GM21723 (cell line): ENCODE measurements at regions not wholly inside any gene's neighbourhood (a gene's known extent, or its start where the extent isn't known, plus 50 kb on each side); places are given as distances from the start of the nearest gene placed in this dataset.

ENCODE experiments used
- ATAC-seq: cut with Tn5 transposase; IDR thresholded peaks from one replicate; pipeline ENCODE4 v1.9.1; 2021; ENCODE audit warnings: mild to moderate bottlenecking, moderate library complexity; ENCODE audit not compliant: unreplicated experiment

DNA sequence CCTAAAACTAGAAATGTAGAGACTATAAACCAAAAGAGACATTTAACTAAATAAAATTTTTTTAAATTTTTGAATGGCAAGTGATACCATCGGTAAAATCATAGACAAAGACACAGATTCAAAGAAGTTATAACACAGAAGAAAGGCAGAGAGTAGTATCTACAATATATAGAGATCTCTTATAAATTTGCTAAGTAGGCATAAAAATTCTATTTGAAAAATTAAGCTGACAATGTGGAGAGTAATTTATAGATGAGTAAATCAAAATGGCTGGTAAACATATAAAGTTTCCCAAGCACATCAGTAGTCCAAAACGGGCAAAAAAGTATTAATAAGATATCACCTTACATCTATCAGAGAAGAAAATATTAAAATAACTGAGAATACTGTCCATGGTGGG, 1061.0 kb downstream of the ADGRL2 start:
- no peak for ATAC-seq

DNA sequence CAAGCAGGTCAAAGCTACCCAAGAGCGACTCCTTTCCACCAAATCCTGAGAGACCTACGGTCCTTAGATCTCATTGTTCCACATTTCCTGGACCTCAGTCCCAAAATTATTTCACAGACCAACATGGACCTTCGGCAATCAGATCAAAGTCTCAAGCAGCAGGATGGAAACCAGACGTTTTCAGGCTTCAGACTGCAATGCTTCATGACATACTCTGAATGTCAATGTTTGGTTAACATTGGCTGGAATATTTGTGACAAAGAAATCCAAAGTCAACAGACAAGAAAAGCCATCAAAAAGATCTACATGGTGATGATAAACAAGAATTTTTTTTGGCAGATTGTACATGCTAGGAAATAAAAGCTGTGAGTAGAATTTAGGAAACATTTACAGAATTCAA, 1057.3 kb downstream of the ADGRL2 start:
- ATAC-seq = no peak

DNA sequence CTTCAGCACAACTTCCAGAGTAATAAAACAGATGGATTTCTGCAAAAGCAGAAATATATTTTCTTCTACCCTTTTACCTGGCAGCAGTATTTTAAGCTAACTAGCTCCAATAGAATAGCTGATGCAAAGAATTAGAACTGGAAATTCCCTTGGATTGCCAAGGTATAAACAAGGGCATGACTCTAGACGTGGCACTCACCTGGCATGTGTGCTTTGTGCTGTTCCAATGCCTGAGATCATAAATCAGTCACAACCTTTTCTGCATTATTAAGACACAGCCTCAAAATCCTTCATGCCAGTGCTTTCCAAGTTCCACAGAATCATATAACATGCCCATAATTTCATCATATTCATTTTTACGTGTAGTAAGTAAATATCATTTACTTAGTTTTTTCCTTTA, 1048.7 kb downstream of the ADGRL2 start:
- no peak for ATAC-seq

DNA sequence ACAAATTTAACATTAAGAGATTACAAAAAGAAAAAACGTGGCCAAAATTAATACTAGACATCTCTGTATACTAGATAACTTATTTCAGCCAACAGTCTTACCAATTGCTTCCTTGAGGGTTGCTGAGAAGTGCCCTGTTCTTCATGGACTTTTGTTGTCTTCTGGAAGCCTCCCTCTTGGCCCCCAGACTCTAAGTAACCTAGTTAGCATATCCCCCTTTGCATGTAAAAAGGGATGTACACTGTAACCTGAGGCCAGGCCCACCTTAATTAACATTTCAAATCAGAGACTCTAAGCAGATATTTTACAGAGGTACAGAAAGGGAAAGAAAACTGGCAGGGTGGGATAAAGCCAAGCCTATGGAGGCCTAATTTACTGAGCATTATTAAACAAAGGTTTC, 1047.3 kb downstream of the ADGRL2 start:
- no peak for ATAC-seq

DNA sequence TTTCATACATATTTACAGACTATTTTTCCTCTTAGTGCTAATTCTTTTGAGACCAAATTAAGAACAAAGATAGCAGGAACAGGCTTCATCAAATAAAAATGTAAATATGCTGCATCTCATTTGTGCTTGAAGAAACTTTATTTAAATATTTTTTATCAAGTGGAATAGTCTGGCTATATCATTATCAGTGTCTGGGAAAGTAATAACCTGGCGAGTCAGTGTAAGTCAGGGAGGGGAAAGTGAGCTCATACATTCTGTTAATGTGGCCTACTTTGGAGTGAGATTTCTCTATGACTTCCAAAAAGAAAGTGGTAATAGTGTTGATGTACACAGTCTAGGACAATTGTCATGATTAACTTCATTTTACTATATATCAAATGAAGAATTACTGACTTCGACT, 1045.1 kb downstream of the ADGRL2 start:
- no peak for ATAC-seq

DNA sequence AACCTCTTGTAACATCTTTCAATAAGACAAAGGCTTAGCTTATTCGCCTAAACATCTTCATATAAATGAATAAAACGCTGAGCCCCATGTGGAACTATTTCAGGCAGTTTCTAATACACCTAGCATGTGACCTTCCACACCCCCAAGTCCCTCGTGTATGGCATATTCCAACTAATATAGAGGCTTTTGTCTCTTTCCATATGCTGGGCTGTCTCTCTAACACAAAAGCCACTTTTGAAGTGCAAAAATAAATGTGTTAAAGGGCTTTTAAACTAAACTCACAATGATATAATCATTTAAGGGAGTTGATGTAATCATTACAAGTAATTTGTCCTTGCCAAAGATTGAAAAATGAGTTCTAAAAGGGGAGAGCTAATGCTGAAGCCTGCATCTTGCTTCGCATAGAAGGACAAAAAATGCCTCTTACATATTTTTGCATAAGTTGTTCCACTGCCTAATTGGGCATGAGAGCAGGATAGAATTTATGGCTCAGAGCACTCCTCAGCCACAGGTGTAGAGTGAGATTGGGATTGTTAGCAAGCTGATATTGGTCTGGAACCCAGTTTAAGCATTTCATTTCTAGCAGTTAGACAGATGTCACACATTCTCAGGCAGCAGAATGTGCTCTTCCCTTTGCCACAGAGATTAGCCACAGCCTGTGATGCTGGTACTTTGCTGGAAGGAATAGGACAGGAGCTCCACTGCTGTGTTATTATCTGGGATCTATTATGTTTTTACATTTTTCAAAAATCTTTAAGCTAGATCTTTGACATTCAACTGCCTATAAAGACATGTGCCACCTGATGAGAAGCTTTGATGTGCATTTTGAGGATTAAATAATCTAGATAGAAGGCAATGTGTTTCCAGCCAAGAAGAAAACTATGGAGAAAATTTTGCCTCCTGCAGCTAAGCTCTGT, 1044.4 kb downstream of the ADGRL2 start:
- no peak for ATAC-seq

DNA sequence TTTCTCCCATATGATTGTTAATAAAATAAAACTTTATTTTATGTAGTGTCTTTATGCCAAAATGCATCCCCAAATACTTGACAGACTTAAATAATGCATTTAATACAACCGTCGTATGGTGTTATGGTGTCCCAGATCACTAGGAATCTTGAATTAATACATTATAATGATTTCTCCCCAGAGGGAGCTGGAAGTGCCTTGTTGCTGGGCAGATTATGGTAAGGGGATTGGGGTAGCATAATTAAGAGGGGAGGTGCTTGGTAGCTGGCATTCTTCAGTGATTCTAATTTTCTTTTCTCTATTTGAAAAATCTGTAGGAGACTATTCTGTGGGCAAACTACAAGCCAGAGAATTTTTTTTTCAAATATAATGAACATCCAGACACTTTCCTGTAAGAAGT, 1043.7 kb downstream of the ADGRL2 start:
- ATAC-seq = no peak

DNA sequence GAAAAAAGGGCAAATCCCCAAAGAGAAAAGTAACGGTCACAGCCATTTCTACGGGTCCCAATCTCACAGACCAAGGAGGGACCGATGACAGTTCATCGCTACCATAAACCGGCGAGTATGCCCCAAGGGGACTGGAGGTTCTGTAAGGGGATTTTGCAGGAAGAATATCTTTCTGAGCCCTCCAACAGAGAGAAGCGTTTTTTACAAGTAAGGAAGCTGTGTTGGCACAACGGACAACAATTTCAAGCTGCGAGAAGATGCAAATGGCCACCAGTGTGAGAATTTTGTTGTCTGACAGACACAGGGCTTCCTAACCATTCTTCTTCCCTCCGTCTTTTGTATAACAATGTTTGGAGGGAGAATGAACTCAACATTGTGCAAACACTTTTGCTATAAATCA, 1043.1 kb downstream of the ADGRL2 start:
- no peak for ATAC-seq

DNA sequence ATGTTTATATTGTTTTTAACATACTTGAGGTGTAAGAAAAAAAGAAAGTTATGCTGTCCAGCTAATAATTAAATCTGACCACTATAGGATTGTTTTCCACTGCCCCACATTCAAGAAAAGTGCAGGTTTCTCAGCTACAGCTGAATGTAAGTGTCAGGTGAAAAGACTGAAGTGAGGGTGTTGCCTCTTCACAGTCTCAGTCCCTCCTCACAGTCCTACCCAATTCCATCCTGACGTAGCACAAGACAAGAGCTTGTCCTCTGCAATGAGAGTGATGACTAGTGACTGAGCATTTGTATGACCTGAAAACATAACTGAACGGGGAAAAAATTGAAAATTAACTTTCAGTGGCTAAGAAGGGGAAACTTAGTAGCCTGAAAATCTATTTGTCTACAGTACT, 1039.5 kb downstream of the ADGRL2 start:
- no peak for ATAC-seq

DNA sequence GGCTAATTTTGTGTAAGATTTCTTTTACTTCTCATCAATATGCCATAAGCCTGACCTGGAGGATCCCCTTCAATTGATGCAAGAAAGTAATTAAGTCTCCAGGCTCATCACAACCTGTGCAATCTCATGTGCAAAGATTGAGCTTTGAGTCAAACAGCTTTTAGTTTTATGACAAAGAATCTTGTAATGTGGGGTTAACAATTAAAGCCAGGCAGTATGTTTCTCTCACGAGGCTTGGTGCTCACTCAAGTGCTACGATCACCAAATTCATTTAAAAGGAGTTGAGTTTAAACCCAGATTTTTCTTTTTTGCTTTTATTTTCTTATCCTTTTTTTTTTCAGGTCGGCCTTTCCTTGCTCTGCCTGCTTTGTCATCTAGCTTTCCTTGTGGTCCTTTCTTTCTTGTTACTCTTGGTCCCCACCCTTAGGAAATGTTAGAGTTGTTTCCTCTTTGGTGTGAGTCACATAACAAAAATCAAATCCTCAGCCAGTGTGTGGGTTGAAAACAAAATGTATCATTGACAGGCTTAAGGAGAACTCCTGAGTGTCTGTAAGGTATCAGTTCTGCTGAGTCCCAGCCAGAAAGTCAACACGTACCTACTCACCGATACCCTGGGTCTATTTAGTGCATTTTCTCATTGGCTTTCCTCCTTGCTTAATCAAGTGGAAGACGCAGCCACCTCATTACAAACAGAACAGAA, 1037.2 kb downstream of the ADGRL2 start:
- no peak for ATAC-seq

DNA sequence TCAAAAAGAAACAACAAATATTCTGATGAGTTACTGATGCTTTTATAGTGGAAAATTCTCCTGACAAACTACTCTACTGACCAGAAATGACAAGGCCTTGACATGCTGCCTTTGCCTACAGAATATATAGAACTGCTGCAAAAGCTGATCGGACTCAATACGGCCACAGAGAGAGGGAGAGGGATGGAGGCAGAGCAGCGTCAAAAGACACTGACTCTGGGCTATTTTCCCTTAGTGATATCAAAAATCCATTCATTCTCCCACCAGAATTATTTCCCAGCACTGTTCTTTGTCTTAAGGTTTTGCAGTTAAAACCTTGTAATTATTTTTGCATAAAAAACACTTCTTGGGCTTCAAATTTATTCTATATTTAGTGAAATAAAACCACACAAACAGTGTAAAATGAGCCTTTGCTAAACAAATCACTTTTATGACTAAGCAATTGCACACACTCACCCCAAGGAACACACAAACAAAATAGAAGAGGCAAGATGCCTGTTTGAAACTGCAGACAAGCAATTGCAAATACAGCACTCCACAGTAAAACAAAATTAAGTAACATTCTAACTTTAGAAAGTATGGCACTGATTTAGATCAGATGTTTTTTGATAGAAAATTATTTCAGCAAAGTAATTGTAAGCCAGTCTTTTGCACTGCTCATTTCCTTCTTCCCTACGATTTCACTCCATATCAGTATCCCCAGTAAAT, 1036.4 kb downstream of the ADGRL2 start:
- no peak for ATAC-seq

DNA sequence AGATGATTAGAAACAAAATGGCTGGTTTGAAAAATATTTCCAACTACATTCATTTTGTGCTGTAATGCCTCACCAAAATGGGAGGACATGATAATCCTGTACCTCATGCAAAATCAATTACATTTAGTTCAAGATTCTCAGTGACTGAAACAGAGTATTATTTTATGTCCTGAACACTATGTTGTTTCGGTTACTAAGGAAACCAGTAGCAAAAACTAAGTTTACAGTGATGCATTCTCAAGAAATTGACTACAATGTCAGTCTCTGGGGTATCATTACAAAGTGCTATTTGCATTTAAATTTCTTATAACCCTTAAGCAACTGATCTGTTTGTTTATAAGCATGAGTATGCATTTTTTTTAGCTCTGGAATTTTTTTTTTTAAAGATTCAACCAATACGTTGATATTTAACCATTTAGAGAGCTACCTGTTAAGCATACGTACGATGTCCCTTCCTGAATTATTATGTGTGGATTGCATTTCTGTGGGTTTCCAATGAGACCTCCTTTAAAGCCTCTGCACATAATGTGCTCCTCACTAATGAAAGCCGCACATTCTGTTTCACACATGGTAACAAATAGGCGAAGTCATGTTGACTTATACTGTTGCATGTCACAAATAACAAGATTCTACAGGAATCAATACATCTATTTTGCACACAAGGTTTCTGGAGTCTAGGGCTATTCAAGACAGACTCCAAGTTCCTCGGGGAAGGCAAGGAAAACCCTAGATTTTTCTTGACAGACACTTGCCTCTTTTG, 1035.7 kb downstream of the ADGRL2 start:
- ATAC-seq = no peak

DNA sequence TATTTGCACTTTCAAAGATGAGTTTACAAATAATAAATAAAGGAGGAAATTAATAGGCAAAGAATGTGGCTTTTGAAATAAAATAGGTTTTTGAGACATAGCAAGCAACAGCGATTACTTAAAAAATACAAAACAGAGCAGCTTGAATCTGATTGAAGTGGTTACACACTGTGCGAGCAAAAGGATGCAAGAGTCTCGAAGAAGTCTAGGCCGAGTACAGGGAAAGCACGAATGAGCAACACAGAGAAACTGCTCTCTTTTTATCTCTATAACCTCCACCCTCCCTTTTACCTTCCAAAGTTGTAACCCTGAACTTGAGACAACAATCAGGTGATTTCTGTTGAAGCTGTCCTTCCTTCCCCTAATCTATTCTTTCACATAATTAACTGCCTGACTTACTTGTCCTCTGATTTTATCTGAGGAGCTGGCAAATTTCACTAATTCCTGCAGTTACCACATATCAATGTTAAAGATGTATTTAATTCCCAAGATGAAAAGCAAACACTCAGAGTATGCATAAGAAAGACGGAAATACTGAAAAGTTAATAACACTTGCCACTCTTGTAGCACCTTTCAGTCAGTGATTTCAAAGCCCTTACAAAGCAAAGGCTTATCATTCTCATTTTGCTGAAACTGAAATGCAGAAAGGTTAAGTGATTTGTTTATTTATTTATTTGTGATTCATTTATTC, 1030.1 kb downstream of the ADGRL2 start:
- no peak for ATAC-seq

DNA sequence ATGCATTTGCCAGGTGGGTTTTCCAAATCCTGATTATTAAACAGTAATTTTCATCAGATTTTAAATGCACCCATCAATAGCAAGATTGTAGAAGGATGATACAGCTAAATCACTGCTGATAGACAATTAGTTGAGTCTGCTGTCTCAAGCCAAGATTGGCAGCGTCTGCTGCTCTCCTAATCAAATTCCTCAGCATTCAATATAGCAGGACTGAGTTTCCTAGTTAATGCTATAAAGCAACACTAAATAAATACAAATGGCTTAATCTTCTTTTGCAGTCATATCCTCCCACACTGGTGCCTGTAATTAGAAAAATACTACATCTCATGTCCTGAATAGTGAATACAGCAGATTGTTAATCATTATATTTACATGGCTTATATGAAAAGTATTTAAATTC, 1028.8 kb downstream of the ADGRL2 start:
- no peak for ATAC-seq

DNA sequence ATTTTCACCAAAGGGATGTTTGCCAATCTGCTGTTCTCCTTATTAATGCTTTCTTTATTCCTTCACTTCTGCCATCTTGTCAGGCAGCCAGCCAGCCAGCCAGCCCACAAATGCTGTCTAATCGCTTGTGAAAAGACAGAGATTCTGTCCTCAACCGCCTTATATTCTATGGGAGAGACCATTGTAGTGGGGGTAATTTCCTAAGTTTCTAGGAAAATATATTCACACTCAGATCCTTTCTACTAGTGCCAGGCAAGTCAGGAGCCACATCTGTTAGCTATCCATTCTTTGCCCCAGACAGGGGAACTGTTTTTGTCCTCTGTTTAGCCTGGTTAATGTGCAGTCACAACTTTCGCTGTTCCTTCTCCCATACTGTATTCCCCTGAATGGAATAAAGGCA, 1023.1 kb downstream of the ADGRL2 start:
- ATAC-seq = no peak

DNA sequence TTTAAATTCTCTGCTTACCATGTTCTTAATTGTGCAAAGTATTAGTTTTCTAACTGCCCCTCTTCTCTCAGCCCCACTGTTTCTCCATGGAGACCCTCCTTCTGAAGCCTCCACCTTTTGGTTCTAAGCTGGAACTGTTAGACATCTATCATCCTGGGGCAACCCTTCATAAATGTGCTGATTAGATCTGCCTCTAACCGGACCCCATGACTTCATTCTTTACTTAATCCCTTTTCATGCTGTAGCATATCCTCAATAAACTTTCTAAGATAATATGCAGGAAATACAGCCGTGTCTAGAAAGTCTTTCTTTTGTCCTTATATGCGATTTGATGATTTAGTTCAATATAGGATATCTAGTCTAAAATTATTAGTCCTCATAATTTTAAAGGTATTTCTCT, 1020.1 kb downstream of the ADGRL2 start:
- no peak for ATAC-seq

DNA sequence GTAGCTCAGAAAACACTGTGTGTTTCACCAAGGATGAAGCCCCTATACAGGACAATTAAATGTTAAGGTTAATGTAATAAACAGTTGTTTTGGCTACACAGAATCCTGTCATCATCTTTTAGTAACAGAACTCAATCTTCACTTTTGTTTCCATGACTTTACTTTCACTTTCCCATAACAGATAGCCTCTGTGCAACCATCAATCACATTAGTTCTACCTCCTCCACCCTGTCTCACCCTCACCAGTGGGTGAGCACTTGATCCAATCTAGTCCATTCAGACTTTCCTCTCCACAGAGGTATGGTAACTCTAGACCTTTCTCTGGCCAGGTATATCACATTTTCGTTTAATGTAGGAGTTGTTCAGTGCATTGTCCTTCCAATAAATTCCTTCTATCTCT, 1018.5 kb downstream of the ADGRL2 start:
- ATAC-seq = no peak

DNA sequence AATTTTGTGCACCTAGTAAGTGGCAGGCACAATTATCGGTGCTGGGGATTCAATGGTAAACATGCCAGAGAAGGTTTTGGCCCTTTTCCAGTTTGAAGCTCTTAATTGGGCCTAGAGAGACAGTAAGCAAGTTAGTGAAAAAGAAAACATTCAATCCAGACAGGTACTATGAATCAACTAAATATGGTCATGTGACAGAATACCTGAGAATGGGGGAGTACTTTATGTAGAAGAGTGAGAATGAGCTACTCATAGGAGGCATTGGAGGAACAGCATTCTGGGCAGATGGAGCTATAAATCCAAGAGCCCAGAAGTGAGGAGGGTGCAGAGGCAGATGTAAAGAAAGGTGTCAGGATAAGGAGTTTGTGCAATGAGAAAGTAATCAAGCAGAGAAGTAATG, 1017.9 kb downstream of the ADGRL2 start:
- ATAC-seq = no peak

DNA sequence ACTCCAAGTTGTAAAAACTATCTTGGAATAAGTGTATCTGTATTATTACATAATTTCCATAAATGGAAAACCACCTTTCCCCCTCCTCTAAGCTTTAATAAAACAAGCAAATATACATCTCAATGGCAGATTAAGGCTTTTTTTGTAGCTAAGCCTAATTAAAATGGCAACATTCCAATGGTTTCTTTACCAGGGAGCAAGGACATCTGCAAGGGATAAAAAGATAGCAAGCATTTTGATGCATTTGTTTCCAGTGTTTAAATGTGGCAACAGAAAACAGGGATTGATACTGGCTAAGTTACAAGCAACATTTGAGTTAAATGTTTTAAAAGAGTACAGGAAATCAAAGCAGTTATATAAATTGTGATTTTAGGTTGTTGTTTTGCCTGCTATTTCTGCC, 1012.7 kb downstream of the ADGRL2 start:
- no peak for ATAC-seq

DNA sequence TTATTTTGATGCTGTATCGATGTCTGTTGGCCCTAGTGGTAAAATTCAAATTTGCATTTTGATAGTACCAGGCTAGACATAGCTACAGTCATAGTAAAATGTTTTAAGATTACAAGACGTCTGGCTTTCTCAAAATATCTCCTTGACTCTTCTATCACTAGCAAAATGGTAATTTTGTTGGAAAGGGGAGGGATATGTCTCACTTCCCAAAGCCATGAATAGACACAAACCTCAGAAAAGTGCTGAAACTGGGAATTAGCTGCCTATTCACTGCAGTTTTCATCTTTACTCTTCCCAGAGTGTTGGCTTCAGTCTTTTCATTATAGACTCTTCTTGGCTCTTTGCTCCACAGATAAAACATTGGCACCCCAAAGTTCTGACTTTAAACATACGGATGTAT, 1009.9 kb downstream of the ADGRL2 start:
- no peak for ATAC-seq
